ENCODE measurements at regions not wholly inside any gene's neighbourhood (a gene's known extent, or its start where the extent isn't known, plus 50 kb on each side); places are given as distances from the start of the nearest gene placed in this dataset.

DNA sequence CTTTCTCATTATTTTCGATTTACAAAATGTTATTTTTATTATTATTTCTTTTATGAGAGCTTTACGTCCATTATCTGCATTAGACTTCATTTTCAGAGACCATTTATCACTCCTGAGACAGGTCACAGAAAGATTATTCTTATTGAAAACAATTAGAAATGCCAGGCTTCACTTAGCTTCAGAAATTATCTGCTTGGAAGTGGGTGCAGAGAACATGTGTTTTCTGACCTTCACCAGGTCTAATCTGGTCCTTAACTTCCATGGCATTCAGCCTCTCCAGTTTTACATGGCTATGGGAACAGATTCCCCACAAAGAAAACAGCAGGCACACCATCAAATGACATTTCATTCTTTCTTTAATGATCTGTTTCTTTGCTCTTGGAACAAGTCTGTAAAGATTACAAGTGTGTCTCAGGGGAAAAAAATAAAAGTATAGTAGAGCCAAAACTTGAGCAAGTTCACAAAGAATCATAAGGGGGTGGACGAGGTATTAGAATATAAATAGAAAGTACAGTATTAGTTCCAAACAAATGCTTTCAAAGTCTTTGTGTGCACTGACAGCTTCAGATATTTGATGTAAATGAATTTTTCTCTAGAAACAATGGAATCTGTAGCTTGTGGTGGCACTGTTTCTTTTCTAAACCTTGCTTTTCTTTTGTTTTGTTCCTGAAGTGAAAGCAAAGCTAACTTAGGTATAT, 294.2 kb upstream of the MEIS2 start (continued):
- TF ChIP-seq, protein P1, sequence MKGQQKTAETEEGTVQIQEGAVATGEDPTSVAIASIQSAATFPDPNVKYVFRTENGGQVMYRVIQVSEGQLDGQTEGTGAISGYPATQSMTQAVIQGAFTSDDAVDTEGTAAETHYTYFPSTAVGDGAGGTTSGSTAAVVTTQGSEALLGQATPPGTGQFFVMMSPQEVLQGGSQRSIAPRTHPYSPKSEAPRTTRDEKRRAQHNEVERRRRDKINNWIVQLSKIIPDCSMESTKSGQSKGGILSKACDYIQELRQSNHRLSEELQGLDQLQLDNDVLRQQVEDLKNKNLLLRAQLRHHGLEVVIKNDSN (IDR thresholded peaks at IDR 0.05; ENCODE audit: borderline replicate concordance, low read depth) = no peak
- no peak; the same call in 1 of the 2 replicates for TF ChIP-seq MXI1 (IDR thresholded peaks at IDR 0.05; ENCODE audit: low read depth, low read length)
- no peak for TF ChIP-seq ELF1 (IDR thresholded peaks at IDR 0.05)
- peak in 1 of 2 experiments; percentile 96; a peak in 2 of 4 replicates for TF ChIP-seq EP300 (IDR thresholded peaks at IDR 0.05; ENCODE audit: borderline replicate concordance in 1 of 2, low read depth in 1 of 2, low read length in 1 of 2)
- TF ChIP-seq, protein P2, sequence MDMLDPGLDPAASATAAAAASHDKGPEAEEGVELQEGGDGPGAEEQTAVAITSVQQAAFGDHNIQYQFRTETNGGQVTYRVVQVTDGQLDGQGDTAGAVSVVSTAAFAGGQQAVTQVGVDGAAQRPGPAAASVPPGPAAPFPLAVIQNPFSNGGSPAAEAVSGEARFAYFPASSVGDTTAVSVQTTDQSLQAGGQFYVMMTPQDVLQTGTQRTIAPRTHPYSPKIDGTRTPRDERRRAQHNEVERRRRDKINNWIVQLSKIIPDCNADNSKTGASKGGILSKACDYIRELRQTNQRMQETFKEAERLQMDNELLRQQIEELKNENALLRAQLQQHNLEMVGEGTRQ (IDR thresholded peaks at IDR 0.05; ENCODE audit: borderline replicate concordance, low read depth, low read length) = no peak
- 0 out of 2 replicates have a peak, but pooled peaks have one; percentile 11 for TF ChIP-seq TEAD4 (IDR thresholded peaks at IDR 0.05; ENCODE audit: borderline replicate concordance, insufficient read depth)
- TF ChIP-seq FOXJ3 (CRISPR knock-in tag; IDR thresholded peaks at IDR 0.05) = 0 out of 2 replicates have a peak, but pooled peaks have one; percentile 40
- TF ChIP-seq EZH2phosphoT487 (IDR thresholded peaks at IDR 0.05; ENCODE audit: borderline replicate concordance, low read depth) = no peak

DNA sequence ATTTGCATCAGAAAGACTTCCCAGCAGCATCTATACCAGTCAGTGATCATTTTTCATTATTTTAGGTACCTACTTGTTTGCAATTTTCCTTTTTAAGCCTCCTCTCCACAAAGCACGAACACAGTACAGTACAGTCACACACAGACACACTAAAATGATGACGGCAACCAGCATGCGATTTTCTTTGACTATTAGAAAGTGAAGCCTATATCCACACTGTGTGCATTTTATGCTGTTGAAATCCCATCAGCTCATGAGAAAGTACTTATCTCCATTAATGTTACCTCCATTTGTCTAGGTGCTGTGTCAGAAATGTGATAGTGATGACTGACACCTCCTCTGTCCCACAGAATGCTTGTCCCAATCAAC, 294.7 kb upstream of the MEIS2 start:
- no peaks in the 10 kb centered on the region for H3F3A ChIP-seq (replicated peaks; ENCODE audit: insufficient read depth)
- CTCF ChIA-PET = interaction anchor here (0.6 to 5.3 kb wide), 6 partner anchors 24 to 1884 kb away, joined by 3 to 26 read pairs (median 4); no protein-coding TSS in a partner anchor
- no peak for DNase-seq
- TF ChIP-seq RXRA (IDR thresholded peaks at IDR 0.05; ENCODE audit: borderline replicate concordance, low read depth) (no peak), TAF1 (IDR thresholded peaks at IDR 0.05; ENCODE audit: borderline replicate concordance, low read depth, low read length) (no peak), TEAD4 (IDR thresholded peaks at IDR 0.05; ENCODE audit: borderline replicate concordance, insufficient read depth) (no peak), RAD21 (IDR thresholded peaks at IDR 0.05; ENCODE audit: low read length) (no peak), GATA2 (CRISPR knock-in tag; IDR thresholded peaks at IDR 0.05) (no peak), FOSL2 (IDR thresholded peaks at IDR 0.05; ENCODE audit: borderline replicate concordance, low read depth) (no peak), FOXM1 (IDR thresholded peaks at IDR 0.05; ENCODE audit: low read depth) (no peak), RFX5 (IDR thresholded peaks at IDR 0.05; ENCODE audit: low read length) (no peak), CHD2 (IDR thresholded peaks at IDR 0.05; ENCODE audit: low read length, partially characterized antibody) (no peak), YY1 (IDR thresholded peaks at IDR 0.05; ENCODE audit: low read depth) (no peak), JUND (IDR thresholded peaks at IDR 0.05) (no peak), TCF12 (IDR thresholded peaks at IDR 0.05) (no peak), NRF1 (IDR thresholded peaks at IDR 0.05; ENCODE audit: low read depth, low read length) (no peak), MXI1 (IDR thresholded peaks at IDR 0.05; ENCODE audit: low read depth, low read length) (no peak)
- TF ChIP-seq, protein P3, sequence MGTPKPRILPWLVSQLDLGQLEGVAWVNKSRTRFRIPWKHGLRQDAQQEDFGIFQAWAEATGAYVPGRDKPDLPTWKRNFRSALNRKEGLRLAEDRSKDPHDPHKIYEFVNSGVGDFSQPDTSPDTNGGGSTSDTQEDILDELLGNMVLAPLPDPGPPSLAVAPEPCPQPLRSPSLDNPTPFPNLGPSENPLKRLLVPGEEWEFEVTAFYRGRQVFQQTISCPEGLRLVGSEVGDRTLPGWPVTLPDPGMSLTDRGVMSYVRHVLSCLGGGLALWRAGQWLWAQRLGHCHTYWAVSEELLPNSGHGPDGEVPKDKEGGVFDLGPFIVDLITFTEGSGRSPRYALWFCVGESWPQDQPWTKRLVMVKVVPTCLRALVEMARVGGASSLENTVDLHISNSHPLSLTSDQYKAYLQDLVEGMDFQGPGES (IDR thresholded peaks at IDR 0.05; ENCODE audit: low read depth, low read length) = no peak
- TF ChIP-seq, protein P4, sequence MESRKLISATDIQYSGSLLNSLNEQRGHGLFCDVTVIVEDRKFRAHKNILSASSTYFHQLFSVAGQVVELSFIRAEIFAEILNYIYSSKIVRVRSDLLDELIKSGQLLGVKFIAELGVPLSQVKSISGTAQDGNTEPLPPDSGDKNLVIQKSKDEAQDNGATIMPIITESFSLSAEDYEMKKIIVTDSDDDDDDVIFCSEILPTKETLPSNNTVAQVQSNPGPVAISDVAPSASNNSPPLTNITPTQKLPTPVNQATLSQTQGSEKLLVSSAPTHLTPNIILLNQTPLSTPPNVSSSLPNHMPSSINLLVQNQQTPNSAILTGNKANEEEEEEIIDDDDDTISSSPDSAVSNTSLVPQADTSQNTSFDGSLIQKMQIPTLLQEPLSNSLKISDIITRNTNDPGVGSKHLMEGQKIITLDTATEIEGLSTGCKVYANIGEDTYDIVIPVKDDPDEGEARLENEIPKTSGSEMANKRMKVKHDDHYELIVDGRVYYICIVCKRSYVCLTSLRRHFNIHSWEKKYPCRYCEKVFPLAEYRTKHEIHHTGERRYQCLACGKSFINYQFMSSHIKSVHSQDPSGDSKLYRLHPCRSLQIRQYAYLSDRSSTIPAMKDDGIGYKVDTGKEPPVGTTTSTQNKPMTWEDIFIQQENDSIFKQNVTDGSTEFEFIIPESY (IDR thresholded peaks at IDR 0.05; ENCODE audit: borderline replicate concordance, low read depth) = no peak
- TF ChIP-seq, protein P1 (IDR thresholded peaks at IDR 0.05; ENCODE audit: borderline replicate concordance, low read depth) = no peak
- TF ChIP-seq, protein P5, sequence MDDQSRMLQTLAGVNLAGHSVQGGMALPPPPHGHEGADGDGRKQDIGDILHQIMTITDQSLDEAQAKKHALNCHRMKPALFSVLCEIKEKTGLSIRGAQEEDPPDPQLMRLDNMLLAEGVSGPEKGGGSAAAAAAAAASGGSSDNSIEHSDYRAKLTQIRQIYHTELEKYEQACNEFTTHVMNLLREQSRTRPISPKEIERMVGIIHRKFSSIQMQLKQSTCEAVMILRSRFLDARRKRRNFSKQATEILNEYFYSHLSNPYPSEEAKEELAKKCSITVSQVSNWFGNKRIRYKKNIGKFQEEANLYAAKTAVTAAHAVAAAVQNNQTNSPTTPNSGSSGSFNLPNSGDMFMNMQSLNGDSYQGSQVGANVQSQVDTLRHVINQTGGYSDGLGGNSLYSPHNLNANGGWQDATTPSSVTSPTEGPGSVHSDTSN (IDR thresholded peaks at IDR 0.05) = no peak
- TF ChIP-seq, protein P2 (IDR thresholded peaks at IDR 0.05; ENCODE audit: borderline replicate concordance, low read depth, low read length) = no peak
- POLR2A ChIA-PET = interaction anchor here (1.2 kb wide), 1 partner anchor 298 kb away, joined by 3 read pairs; no protein-coding TSS in a partner anchor
- H3K9me3 ChIP-seq = no peaks in the 10 kb centered on the region
- H3K4me1 ChIP-seq (ENCODE audit: control insufficient read depth in 1 of 2, insufficient read depth in 2 of 2, low read depth in 1 of 2, low read length in 1 of 2) = peaks cover 0 to 43% of the 10 kb centered on the region in 2 experiments; a peak in 2 of 4 replicates
- no peaks in the 10 kb centered on the region for H3K36me3 ChIP-seq (replicated peaks in 1 of 2; ENCODE audit: control insufficient read depth in 1 of 2, insufficient read depth in 2 of 2, low read length in 1 of 2)
- 76% methylated on average over 3 of the region's 3 CpGs for WGBS (ENCODE audit: low lambda C conversion rate)
- H2AFZ ChIP-seq (ENCODE audit: low read depth) = no peak overlapping the region
- H4K20me1 ChIP-seq (ENCODE audit: insufficient read depth) = no peaks in the 10 kb centered on the region
- no peaks in the 10 kb centered on the region for H3K27me3 ChIP-seq (ENCODE audit: insufficient read depth)
- H3K9ac ChIP-seq = no peak overlapping the region
- peak overlapping the region; percentile 7 to 100; a peak in 3 of 4 replicates for H3K27ac ChIP-seq (ENCODE audit: low read depth in 2 of 2, low read length in 1 of 2)
- H3K9me2 ChIP-seq = no peaks in the 10 kb centered on the region
- H3K4me2 ChIP-seq = no peak overlapping the region
- no peak overlapping the region for H3K4me3 ChIP-seq (ENCODE audit: low read depth in 2 of 2, low read length in 1 of 2)
- no peaks in the 10 kb centered on the region for H3K79me2 ChIP-seq (ENCODE audit: insufficient read depth)

Measured in SK-N-SH (cell line).